Nephron progenitor cell (in vitro differentiated cells): ENCODE measurements at regions not wholly inside any gene's neighbourhood (a gene's known extent, or its start where the extent isn't known, plus 50 kb on each side); places are given as distances from the start of the nearest gene placed in this dataset.
A peak's percentile ranks its signal among the peaks of the same experiment; 100 is the strongest.
"Not testable (repeated sequence)": the region's sequence is repeated elsewhere in the genome, so short reads cannot be mapped to it uniquely, and the experiment has no call there.

Experiments used
- DNase-seq: peaks from one replicate; pipeline ENCODE4 v3.0.0; 2021
- H3K27ac Mint-ChIP-seq: 2 replicates; pipeline ENCODE4 v1.8.0; 2021; ENCODE audit warnings: mild to moderate bottlenecking, moderate library complexity, mixed read lengths
- H3K27me3 Mint-ChIP-seq: 2 replicates; pipeline ENCODE4 v1.8.0; 2021; ENCODE audit warnings: mild to moderate bottlenecking, low read depth, mixed read lengths; ENCODE audit not compliant: poor library complexity
- H3K36me3 Mint-ChIP-seq: 2 replicates; pipeline ENCODE4 v1.8.0; 2021; ENCODE audit warnings: low read depth, mixed read lengths
- H3K4me1 Mint-ChIP-seq: 2 replicates; pipeline ENCODE4 v1.8.0; 2021; ENCODE audit warnings: mixed read lengths
- H3K4me3 Mint-ChIP-seq: 2 replicates; pipeline ENCODE4 v1.8.0; 2021; ENCODE audit warnings: mild to moderate bottlenecking, moderate library complexity, mixed read lengths
- H3K9me3 Mint-ChIP-seq: 2 replicates; pipeline ENCODE4 v1.8.0; 2021; ENCODE audit warnings: mild to moderate bottlenecking, moderate library complexity, mixed read lengths
- CTCF ChIP-seq: fragments of 200-600 bp; sonication (generic); IDR thresholded peaks from 2 replicates; pipeline ENCODE4 v1.5.0; 2021; ENCODE audit warnings: antibody characterized with exemption

GRCh38 chr4:3880615-3881120 lies 114.5 kb downstream of the ADRA2C start:
- peak; percentile 91 for DNase-seq
- Mint-ChIP-seq H3K27ac (no peak overlapping the region), H3K27me3 (peaks cover 55% of the 10 kb centered on the region), H3K4me1 (peaks cover 11% of the 10 kb centered on the region), H3K9me3 (peaks cover 24% of the 10 kb centered on the region), H3K4me3 (no peak overlapping the region), H3K36me3 (peaks cover 11% of the 10 kb centered on the region)
- peak; percentile 75 for TF ChIP-seq CTCF

- Mint-ChIP-seq H3K4me1 (peaks cover 11% of the 10 kb centered on the region), H3K27me3 (peaks cover 42% of the 10 kb centered on the region), H3K9me3 (peaks cover 16% of the 10 kb centered on the region), H3K36me3 (peaks cover 10% of the 10 kb centered on the region)
- not testable (repeated sequence) for DNase-seq, H3K4me3 Mint-ChIP-seq, H3K27ac Mint-ChIP-seq
Observed at GRCh38 chr4:3882316-3882885, 116.2 kb downstream of the ADRA2C start.

- not testable (repeated sequence) for H3K9me3 Mint-ChIP-seq, DNase-seq, H3K36me3 Mint-ChIP-seq, H3K4me1 Mint-ChIP-seq, H3K4me3 Mint-ChIP-seq, H3K27ac Mint-ChIP-seq
- peaks cover 29% of the 10 kb centered on the region for H3K27me3 Mint-ChIP-seq
Observed at GRCh38 chr4:3884261-3884660, 118.1 kb downstream of the ADRA2C start.

- not testable (repeated sequence) for DNase-seq, H3K27ac Mint-ChIP-seq, H3K9me3 Mint-ChIP-seq, H3K36me3 Mint-ChIP-seq, H3K4me3 Mint-ChIP-seq
- Mint-ChIP-seq H3K27me3 (peaks cover 27% of the 10 kb centered on the region), H3K4me1 (peaks cover 20% of the 10 kb centered on the region)
Observed at GRCh38 chr4:3893590-3893989, 127.4 kb downstream of the ADRA2C start.

GRCh38 chr4:3894086-3894959 lies 128.1 kb downstream of the ADRA2C start:
- not testable (repeated sequence) for DNase-seq, H3K4me3 Mint-ChIP-seq, H3K27ac Mint-ChIP-seq, H3K9me3 Mint-ChIP-seq, H3K36me3 Mint-ChIP-seq
- peaks cover 27% of the 10 kb centered on the region for H3K27me3 Mint-ChIP-seq
- peaks cover 20% of the 10 kb centered on the region for H3K4me1 Mint-ChIP-seq

- Mint-ChIP-seq H3K9me3 (no peaks in the 10 kb centered on the region), H3K4me3 (no peak overlapping the region), H3K27ac (no peak overlapping the region), H3K36me3 (no peaks in the 10 kb centered on the region), H3K4me1 (peaks cover 20% of the 10 kb centered on the region), H3K27me3 (peaks cover 23% of the 10 kb centered on the region)
- TF ChIP-seq CTCF, result no peak
- DNase-seq, result no peak
Observed at GRCh38 chr4:3896441-3896840, 130.3 kb downstream of the ADRA2C start.

GRCh38 chr4:3896871-3897578 lies 130.8 kb downstream of the ADRA2C start:
- not testable (repeated sequence) for H3K27ac Mint-ChIP-seq, H3K9me3 Mint-ChIP-seq, H3K4me3 Mint-ChIP-seq, H3K36me3 Mint-ChIP-seq, DNase-seq
- Mint-ChIP-seq H3K4me1 (peaks cover 20% of the 10 kb centered on the region), H3K27me3 (peaks cover 24% of the 10 kb centered on the region)

GRCh38 chr4:3898098-3898497 lies 131.9 kb downstream of the ADRA2C start:
- no peak for TF ChIP-seq CTCF

GRCh38 chr4:3898928-3899327 lies 132.7 kb downstream of the ADRA2C start:
- H3K27ac Mint-ChIP-seq, H3K9me3 Mint-ChIP-seq, DNase-seq, H3K4me3 Mint-ChIP-seq, H3K36me3 Mint-ChIP-seq: not testable (repeated sequence)
- peaks cover 18% of the 10 kb centered on the region for H3K27me3 Mint-ChIP-seq
- peaks cover 20% of the 10 kb centered on the region for H3K4me1 Mint-ChIP-seq

More at GRCh38 chr4:3898098-3898497, 131.9 kb downstream of the ADRA2C start:
- H3K4me3 Mint-ChIP-seq, result no peak overlapping the region
- H3K4me1 Mint-ChIP-seq, result peaks cover 20% of the 10 kb centered on the region
- no peaks in the 10 kb centered on the region for H3K36me3 Mint-ChIP-seq
- H3K27me3 Mint-ChIP-seq, result peaks cover 24% of the 10 kb centered on the region
- no peak overlapping the region for H3K27ac Mint-ChIP-seq
- H3K9me3 Mint-ChIP-seq, result no peaks in the 10 kb centered on the region
- no peak for DNase-seq

GRCh38 chr4:3904264-3904955 lies 138.2 kb downstream of the ADRA2C start:
- H3K27ac Mint-ChIP-seq, H3K9me3 Mint-ChIP-seq, DNase-seq, H3K4me3 Mint-ChIP-seq, H3K4me1 Mint-ChIP-seq, H3K36me3 Mint-ChIP-seq: not testable (repeated sequence)
- H3K27me3 Mint-ChIP-seq, result peaks cover 22% of the 10 kb centered on the region
